ENCODE measurements at regions not wholly inside any gene's neighbourhood (a gene's known extent, or its start where the extent isn't known, plus 50 kb on each side); places are given as distances from the start of the nearest gene placed in this dataset.

- DNase-seq (no peak), ATAC-seq (no peak)
- intact Hi-C loops (cut with DNase I) = no loop called here
- no peaks in the 10 kb centered on the region for H3K4me1 ChIP-seq
- no peak overlapping the region for H3K27ac ChIP-seq
- no peak for TF ChIP-seq CTCF (IDR thresholded peaks at IDR 0.05)
- H3K4me3 ChIP-seq = no peak overlapping the region
- 70 to 75% methylated on average over 10 of the region's 10 CpGs for WGBS, 2 donors
- H3K27me3 ChIP-seq = peaks cover 0 to 38% (median 8%) of the 10 kb centered on the region in 7 donors
- H3K36me3 ChIP-seq = no peaks in the 10 kb centered on the region
- peaks cover 0 to 13% (median 3%) of the 10 kb centered on the region in 11 donors for H3K9me3 ChIP-seq
These were observed 408.4 kb upstream of the SHH start for GRCh38 chr7:156220701-156221100.

- H3K36me3 ChIP-seq = no peaks in the 10 kb centered on the region
- H3K27ac ChIP-seq = no peak overlapping the region
- peaks cover 0 to 38% (median 4%) of the 10 kb centered on the region in 7 donors for H3K27me3 ChIP-seq
- 81 to 83% methylated on average over 16 of the region's 16 CpGs for WGBS, 2 donors
- intact Hi-C loops (cut with DNase I) = no loop called here
- no peak for TF ChIP-seq CTCF (IDR thresholded peaks at IDR 0.05)
- no peak for ATAC-seq
- DNase-seq = no peak
- no peaks in the 10 kb centered on the region for H3K4me1 ChIP-seq
- H3K9me3 ChIP-seq = peaks cover 0 to 8% (median 3%) of the 10 kb centered on the region in 11 donors
- H3K4me3 ChIP-seq = no peak overlapping the region
These were observed 407.9 kb upstream of the SHH start for GRCh38 chr7:156220078-156220605.

GRCh38 chr7:156219307-156220077 is 407.2 kb upstream of the SHH start:
- no peak for TF ChIP-seq CTCF (IDR thresholded peaks at IDR 0.05)
- intact Hi-C loops (cut with DNase I) = no loop called here
- Histone ChIP-seq H3K9me3 (peaks cover 0 to 3% (median 0%) of the 10 kb centered on the region in 11 donors), H3K27ac (no peak overlapping the region), H3K4me3 (no peak overlapping the region), H3K36me3 (no peaks in the 10 kb centered on the region), H3K27me3 (peaks cover 0 to 38% (median 4%) of the 10 kb centered on the region in 7 donors), H3K4me1 (no peaks in the 10 kb centered on the region)
- 81 to 83% methylated on average over 18 of the region's 18 CpGs for WGBS, 2 donors
- ATAC-seq (no peak), DNase-seq (no peak)

GRCh38 chr7:156218544-156219306 is 406.5 kb upstream of the SHH start:
- no peak for TF ChIP-seq CTCF (IDR thresholded peaks at IDR 0.05)
- no peaks in the 10 kb centered on the region for H3K9me3 ChIP-seq
- H3K36me3 ChIP-seq = no peaks in the 10 kb centered on the region
- H3K27ac ChIP-seq = no peak overlapping the region
- H3K4me1 ChIP-seq = no peaks in the 10 kb centered on the region
- H3K27me3 ChIP-seq = peaks cover 0 to 35% (median 4%) of the 10 kb centered on the region in 7 donors
- no peak overlapping the region for H3K4me3 ChIP-seq
- DNase-seq (no peak), ATAC-seq (no peak)
- intact Hi-C loops (cut with DNase I) = no loop called here
- WGBS, 2 donors = 68 to 71% methylated on average over 13 of the region's 13 CpGs

Data from heart right ventricle (tissue), 16 donors.